A549 (cell line): ENCODE measurements at regions not wholly inside any gene's neighbourhood (a gene's known extent, or its start where the extent isn't known, plus 50 kb on each side); places are given as distances from the start of the nearest gene placed in this dataset.

ENCODE experiments used
- ATAC-seq, 2 experiments: fragments of 200-7000 bp in 1 of 2; fragments of >200 bp in 1 of 2; cut with Nextera tagmentation in 1 of 2; cut with Tn5 transposase in 1 of 2; 3 replicates each; pipeline versions ENCODE4 v1.8.0 to v1.9.1; 2018 to 2020; ENCODE audit warnings: mild to moderate bottlenecking in 1 of 2, moderate library complexity in 1 of 2
- CTCF ChIA-PET: fragments of 300-600 bp; sonication (Branson Sonifier 250); formaldehyde crosslinking; extraction: SDS; loops from one replicate; lab custom pipeline; 2021; ENCODE audit warnings: antibody characterized with exemption, inconsistent platforms; lab: Yijun Ruan, JAX
- POLR2A ChIA-PET: fragments of 350-600 bp; formaldehyde crosslinking; extraction: SDS; loops from one replicate; lab custom pipeline; 2021; ENCODE audit warnings: antibody characterized with exemption, inconsistent platforms; lab: Yijun Ruan, JAX
- DNase-seq, 2 experiments: peaks; one replicate each; pipeline versions ENCODE4 v3.0.0 to v3.0.0-alpha.2; 2011 to 2016; ENCODE audit warnings: low read depth in 1 of 2, low spot score in 1 of 2
- FAIRE-seq: peaks from 2 replicates; lab custom pipeline; 2011; peaks lifted over from hg19 to GRCh38; lab: Jason Lieb, UNC
- H3K27ac ChIP-seq, 2 experiments: fragments of >200 bp; sonication (Bioruptor Twin); formaldehyde crosslinking; 3 replicates each; pipeline ENCODE4 v1.5.1; 2016 to 2017
- H3K4me1 ChIP-seq: fragments of >200 bp; sonication (Bioruptor Twin); formaldehyde crosslinking; 3 replicates; pipeline ENCODE4 v1.6.1; 2016
- H3K4me2 ChIP-seq: fragments of >200 bp; sonication (Bioruptor Twin); formaldehyde crosslinking; 3 replicates; pipeline ENCODE4 v1.6.1; 2016
- H3K4me3 ChIP-seq: fragments of >200 bp; sonication (Bioruptor Twin); formaldehyde crosslinking; 3 replicates; pipeline ENCODE4 v1.5.1; 2016
- H3K9me3 ChIP-seq: fragments of >200 bp; sonication (Bioruptor Twin); formaldehyde crosslinking; 3 replicates; pipeline ENCODE4 v1.6.1; 2016
- BHLHE40 ChIP-seq: IDR thresholded peaks from 2 replicates; pipeline ENCODE4 v1.6.1; 2012; ENCODE audit warnings: low read depth, low read length, inconsistent platforms
- CBX8 ChIP-seq: fragments of 200-600 bp; sonication (generic); IDR thresholded peaks from 2 replicates; pipeline ENCODE4 v1.6.1; 2016
- ESRRA ChIP-seq: fragments of 150-350 bp; IDR thresholded peaks from 2 replicates; pipeline ENCODE4 v1.6.1; 2014; ENCODE audit warnings: mild to moderate bottlenecking, low read length, borderline replicate concordance
- FOSB ChIP-seq: fragments of 250-450 bp; sonication (Bioruptor Pico); IDR thresholded peaks from 2 replicates; pipeline ENCODE4 v1.5.0; 2020; ENCODE audit warnings: mild to moderate bottlenecking, moderate library complexity
- FOXS1 ChIP-seq: fragments of 250-450 bp; sonication (Bioruptor Pico); IDR thresholded peaks from 2 replicates; pipeline ENCODE4 v1.5.0; 2020; ENCODE audit warnings: mild to moderate bottlenecking, moderate library complexity
- HDAC2 ChIP-seq: fragments of 200-600 bp; sonication (generic); IDR thresholded peaks from 2 replicates; pipeline ENCODE4 v1.6.1; 2016
- HOXB13 ChIP-seq: fragments of 250-450 bp; sonication (Bioruptor Pico); IDR thresholded peaks from 2 replicates; pipeline ENCODE4 v1.5.0; 2020; ENCODE audit warnings: low read depth, mild to moderate bottlenecking, moderate library complexity
- HOXB5 ChIP-seq: fragments of 250-450 bp; sonication (Bioruptor Pico); IDR thresholded peaks from 2 replicates; pipeline ENCODE4 v1.5.0; 2020; ENCODE audit warnings: mild to moderate bottlenecking, moderate library complexity
- JUNB ChIP-seq: fragments of >200 bp; sonication (Bioruptor Twin); formaldehyde crosslinking; IDR thresholded peaks from 2 replicates; pipeline ENCODE4 v1.6.1; 2016
- KDM5A ChIP-seq: fragments of 200-600 bp; sonication (generic); IDR thresholded peaks from 2 replicates; pipeline ENCODE4 v1.6.1; 2016; ENCODE audit warnings: antibody characterized with exemption, mild to moderate bottlenecking
- MAFK ChIP-seq: fragments of 450-650 bp; IDR thresholded peaks from 2 replicates; pipeline ENCODE4 v1.6.1; 2014; ENCODE audit not compliant: partially characterized antibody
- MAZ ChIP-seq: fragments of 150-350 bp; IDR thresholded peaks from 2 replicates; pipeline ENCODE4 v1.6.1; 2014; ENCODE audit warnings: antibody characterized with exemption, low read depth, low read length, borderline replicate concordance
- NR3C1 ChIP-seq: fragments of >200 bp; sonication (Bioruptor Twin); formaldehyde crosslinking; IDR thresholded peaks from 3 replicates; pipeline ENCODE4 v1.6.1; 2017
- PHF8 ChIP-seq: fragments of 200-600 bp; sonication (generic); IDR thresholded peaks from 2 replicates; pipeline ENCODE4 v1.6.1; 2016; ENCODE audit warnings: low read depth, mild to moderate bottlenecking, antibody characterized with exemption, moderate library complexity, borderline replicate concordance
- POLR2A ChIP-seq: IDR thresholded peaks from 2 replicates; pipeline ENCODE4 v1.6.1; 2012; ENCODE audit warnings: mild to moderate bottlenecking, low read length
- RAD21 ChIP-seq, 2 experiments: fragments of >200 bp in 1 of 2; sonication (Bioruptor Twin) in 1 of 2; formaldehyde crosslinking in 1 of 2; IDR thresholded peaks in 1 of 2; conservative IDR thresholded peaks in 1 of 2; 2 replicates in 1 of 2; 3 replicates in 1 of 2; pipeline ENCODE4 v1.6.1; 2012 to 2018; ENCODE audit warnings: inconsistent platforms in 1 of 2
- RNF2 ChIP-seq: fragments of 200-600 bp; sonication (generic); IDR thresholded peaks from 2 replicates; pipeline ENCODE4 v1.6.1; 2016; ENCODE audit warnings: low read depth, mild to moderate bottlenecking, antibody characterized with exemption, moderate library complexity, borderline replicate concordance
- SMC3 ChIP-seq: fragments of >200 bp; sonication (Bioruptor Twin); formaldehyde crosslinking; IDR thresholded peaks from 3 replicates; pipeline ENCODE4 v1.6.1; 2018; ENCODE audit warnings: inconsistent platforms
- TFCP2L1 ChIP-seq: fragments of 250-450 bp; sonication (Bioruptor Pico); IDR thresholded peaks from 2 replicates; pipeline ENCODE4 v1.5.0; 2021; ENCODE audit warnings: mild to moderate bottlenecking
- TP53 ChIP-seq: fragments of 250-450 bp; sonication (Bioruptor Pico); IDR thresholded peaks from 2 replicates; pipeline ENCODE4 v1.5.0; 2021; ENCODE audit warnings: mild to moderate bottlenecking, moderate library complexity
- ZNF302 ChIP-seq: fragments of 250-450 bp; sonication (Bioruptor Pico); IDR thresholded peaks from 2 replicates; pipeline ENCODE4 v1.9.0; 2021; ENCODE audit warnings: inconsistent platforms, mild to moderate bottlenecking, moderate library complexity
- ZSCAN20 ChIP-seq: fragments of 250-450 bp; sonication (Bioruptor Pico); IDR thresholded peaks from 2 replicates; pipeline ENCODE4 v1.8.0; 2022; ENCODE audit warnings: mild to moderate bottlenecking, moderate library complexity
- WGBS: methylation state at CpG from one replicate; pipeline ENCODE4 v1.1.6; 2017; ENCODE audit errors: missing lambda C conversion rate; 5-methylcytosine and 5-hydroxymethylcytosine counted together
- TF ChIP-seq, protein P1 (sequence below): fragments of >200 bp; sonication (Bioruptor Twin); formaldehyde crosslinking; IDR thresholded peaks from 3 replicates; pipeline ENCODE4 v1.6.1; 2016
- TF ChIP-seq, protein P2 (sequence below): IDR thresholded peaks from 2 replicates; pipeline ENCODE4 v1.6.1; 2012; ENCODE audit warnings: low read depth, borderline replicate concordance
- TF ChIP-seq, protein P3 (sequence below): IDR thresholded peaks from 2 replicates; pipeline ENCODE4 v1.6.1; 2012
- TF ChIP-seq, protein P4 (sequence below): fragments of 450-650 bp; IDR thresholded peaks from 2 replicates; pipeline ENCODE4 v1.6.1; 2014; ENCODE audit warnings: antibody characterized with exemption
- TF ChIP-seq, protein P5 (sequence below): fragments of >200 bp; sonication (Bioruptor Twin); formaldehyde crosslinking; IDR thresholded peaks from 3 replicates; pipeline ENCODE4 v1.5.1; 2016

DNA sequence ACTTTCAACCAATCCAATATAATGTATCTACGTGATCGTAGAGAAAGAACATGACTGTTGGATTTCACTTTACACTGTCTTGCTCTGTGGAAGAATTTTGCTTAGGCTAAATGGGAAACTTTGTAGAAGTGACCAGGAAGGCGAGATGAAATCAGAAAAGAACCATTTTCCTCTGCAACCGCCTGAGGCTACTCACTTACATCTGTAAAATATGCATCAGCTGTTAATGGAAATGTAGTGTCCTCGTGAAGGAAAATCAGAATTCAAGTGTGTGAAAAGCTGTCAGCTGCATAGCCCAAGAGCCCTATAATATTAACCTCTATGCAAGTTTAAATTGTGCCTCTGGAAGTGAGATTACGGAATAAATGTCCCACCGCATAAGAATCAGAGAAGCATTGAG lies 277.9 kb downstream of the C6orf118 start:
- ChIA-PET POLR2A (no interaction called here), CTCF (no interaction called here)
- no peaks in the 10 kb centered on the region for H3K9me3 ChIP-seq
- WGBS: 27% methylated on average over 7 of the region's 7 CpGs
- no peak overlapping the region for H3K27ac ChIP-seq
- no peak overlapping the region for H3K4me2 ChIP-seq
- H3K4me1 ChIP-seq: no peaks in the 10 kb centered on the region
- TF ChIP-seq, protein P1, sequence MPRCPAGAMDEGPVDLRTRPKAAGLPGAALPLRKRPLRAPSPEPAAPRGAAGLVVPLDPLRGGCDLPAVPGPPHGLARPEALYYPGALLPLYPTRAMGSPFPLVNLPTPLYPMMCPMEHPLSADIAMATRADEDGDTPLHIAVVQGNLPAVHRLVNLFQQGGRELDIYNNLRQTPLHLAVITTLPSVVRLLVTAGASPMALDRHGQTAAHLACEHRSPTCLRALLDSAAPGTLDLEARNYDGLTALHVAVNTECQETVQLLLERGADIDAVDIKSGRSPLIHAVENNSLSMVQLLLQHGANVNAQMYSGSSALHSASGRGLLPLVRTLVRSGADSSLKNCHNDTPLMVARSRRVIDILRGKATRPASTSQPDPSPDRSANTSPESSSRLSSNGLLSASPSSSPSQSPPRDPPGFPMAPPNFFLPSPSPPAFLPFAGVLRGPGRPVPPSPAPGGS: no peak
- TF ChIP-seq TFCP2L1 (no peak), FOSB (CRISPR knock-in tag) (no peak), HDAC2 (no peak), ZSCAN20 (CRISPR knock-in tag) (no peak), MAFK (no peak), RAD21 (conservative IDR thresholded peaks at IDR 0.05 in 1 of 2, IDR thresholded peaks at IDR 0.05 in 1 of 2) (no peak), JUNB (no peak)
- TF ChIP-seq, protein P2, sequence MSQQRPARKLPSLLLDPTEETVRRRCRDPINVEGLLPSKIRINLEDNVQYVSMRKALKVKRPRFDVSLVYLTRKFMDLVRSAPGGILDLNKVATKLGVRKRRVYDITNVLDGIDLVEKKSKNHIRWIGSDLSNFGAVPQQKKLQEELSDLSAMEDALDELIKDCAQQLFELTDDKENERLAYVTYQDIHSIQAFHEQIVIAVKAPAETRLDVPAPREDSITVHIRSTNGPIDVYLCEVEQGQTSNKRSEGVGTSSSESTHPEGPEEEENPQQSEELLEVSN: no peak
- TF ChIP-seq, protein P3, sequence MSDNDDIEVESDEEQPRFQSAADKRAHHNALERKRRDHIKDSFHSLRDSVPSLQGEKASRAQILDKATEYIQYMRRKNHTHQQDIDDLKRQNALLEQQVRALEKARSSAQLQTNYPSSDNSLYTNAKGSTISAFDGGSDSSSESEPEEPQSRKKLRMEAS: no peak
- no peak for FAIRE-seq
- no peak for ATAC-seq
- no peak overlapping the region for H3K4me3 ChIP-seq
- DNase-seq: no peak

DNA sequence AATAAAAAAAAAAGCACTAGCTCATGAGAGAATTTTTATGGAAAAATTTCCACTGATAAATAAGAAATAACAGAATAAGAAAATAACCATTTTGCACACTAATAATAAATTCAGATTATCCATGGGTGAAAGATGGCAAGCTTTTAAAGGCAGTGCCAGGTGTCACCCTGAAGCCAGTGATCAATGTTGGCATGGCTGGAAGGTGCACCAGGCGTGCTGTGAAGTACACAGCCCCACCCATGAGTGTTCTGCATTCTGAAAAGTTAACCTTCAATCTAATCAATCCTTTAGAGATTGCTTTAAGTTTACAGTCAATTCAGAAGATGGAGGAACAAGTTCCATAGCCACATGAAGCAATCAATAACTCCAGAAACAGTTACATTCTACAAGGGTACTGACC lies 284.4 kb downstream of the C6orf118 start:
- Histone ChIP-seq H3K27ac (no peak overlapping the region), H3K4me2 (no peak overlapping the region), H3K4me3 (no peak overlapping the region), H3K4me1 (no peaks in the 10 kb centered on the region), H3K9me3 (no peaks in the 10 kb centered on the region)
- CTCF ChIA-PET: no interaction called here
- DNase-seq: no peak
- ATAC-seq: no peak
- 0% methylated on average over 1 of the region's 1 CpG for WGBS
- TF ChIP-seq FOSB (CRISPR knock-in tag) (no peak), ZSCAN20 (CRISPR knock-in tag) (no peak), KDM5A (no peak), HOXB5 (CRISPR knock-in tag) (no peak), SMC3 (no peak), HOXB13 (CRISPR knock-in tag) (no peak), HDAC2 (no peak), MAZ (no peak)
- TF ChIP-seq, protein P1: no peak
- POLR2A ChIA-PET: no interaction called here
- no peak for FAIRE-seq

DNA sequence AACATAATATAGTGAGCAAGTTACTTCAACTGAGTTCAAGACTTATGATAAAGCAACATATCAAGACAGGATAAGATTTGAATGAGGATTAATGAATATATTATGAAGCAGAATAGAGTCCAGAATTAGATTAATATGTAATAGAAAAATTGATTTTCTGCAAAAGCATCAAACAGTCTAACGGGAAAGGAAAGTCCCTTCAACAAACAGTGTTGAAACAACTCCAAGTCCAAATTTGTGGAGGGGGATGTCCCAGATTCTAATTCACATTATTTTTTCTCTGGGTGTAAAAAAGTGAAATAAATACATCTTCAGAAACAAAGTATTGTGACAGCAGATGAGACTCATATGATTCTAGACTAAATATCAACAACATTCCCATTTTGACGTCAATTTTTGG lies 289.7 kb downstream of the C6orf118 start:
- POLR2A ChIA-PET: no interaction called here
- no peak overlapping the region for H3K27ac ChIP-seq
- DNase-seq (no peak), ATAC-seq (no peak), FAIRE-seq (no peak)
- CTCF ChIA-PET: no interaction called here
- no peak overlapping the region for H3K4me3 ChIP-seq
- 4% methylated on average over 2 of the region's 2 CpGs for WGBS
- no peaks in the 10 kb centered on the region for H3K9me3 ChIP-seq
- H3K4me2 ChIP-seq: no peak overlapping the region
- H3K4me1 ChIP-seq: no peaks in the 10 kb centered on the region
- TF ChIP-seq RNF2: no peak
- no peak for TF ChIP-seq TP53
- no peak for TF ChIP-seq TFCP2L1
- no peak for TF ChIP-seq ESRRA
- TF ChIP-seq ZNF302 (CRISPR knock-in tag): no peak
- TF ChIP-seq BHLHE40: no peak
- TF ChIP-seq FOSB (CRISPR knock-in tag): no peak
- TF ChIP-seq PHF8: no peak
- TF ChIP-seq FOXS1: no peak
- no peak for TF ChIP-seq RAD21 (conservative IDR thresholded peaks at IDR 0.05 in 1 of 2, IDR thresholded peaks at IDR 0.05 in 1 of 2)
- TF ChIP-seq POLR2A: no peak
- TF ChIP-seq JUNB: no peak
- TF ChIP-seq, protein P4, sequence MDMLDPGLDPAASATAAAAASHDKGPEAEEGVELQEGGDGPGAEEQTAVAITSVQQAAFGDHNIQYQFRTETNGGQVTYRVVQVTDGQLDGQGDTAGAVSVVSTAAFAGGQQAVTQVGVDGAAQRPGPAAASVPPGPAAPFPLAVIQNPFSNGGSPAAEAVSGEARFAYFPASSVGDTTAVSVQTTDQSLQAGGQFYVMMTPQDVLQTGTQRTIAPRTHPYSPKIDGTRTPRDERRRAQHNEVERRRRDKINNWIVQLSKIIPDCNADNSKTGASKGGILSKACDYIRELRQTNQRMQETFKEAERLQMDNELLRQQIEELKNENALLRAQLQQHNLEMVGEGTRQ: no peak
- no peak for TF ChIP-seq CBX8
- TF ChIP-seq, protein P2: no peak
- TF ChIP-seq, protein P5, sequence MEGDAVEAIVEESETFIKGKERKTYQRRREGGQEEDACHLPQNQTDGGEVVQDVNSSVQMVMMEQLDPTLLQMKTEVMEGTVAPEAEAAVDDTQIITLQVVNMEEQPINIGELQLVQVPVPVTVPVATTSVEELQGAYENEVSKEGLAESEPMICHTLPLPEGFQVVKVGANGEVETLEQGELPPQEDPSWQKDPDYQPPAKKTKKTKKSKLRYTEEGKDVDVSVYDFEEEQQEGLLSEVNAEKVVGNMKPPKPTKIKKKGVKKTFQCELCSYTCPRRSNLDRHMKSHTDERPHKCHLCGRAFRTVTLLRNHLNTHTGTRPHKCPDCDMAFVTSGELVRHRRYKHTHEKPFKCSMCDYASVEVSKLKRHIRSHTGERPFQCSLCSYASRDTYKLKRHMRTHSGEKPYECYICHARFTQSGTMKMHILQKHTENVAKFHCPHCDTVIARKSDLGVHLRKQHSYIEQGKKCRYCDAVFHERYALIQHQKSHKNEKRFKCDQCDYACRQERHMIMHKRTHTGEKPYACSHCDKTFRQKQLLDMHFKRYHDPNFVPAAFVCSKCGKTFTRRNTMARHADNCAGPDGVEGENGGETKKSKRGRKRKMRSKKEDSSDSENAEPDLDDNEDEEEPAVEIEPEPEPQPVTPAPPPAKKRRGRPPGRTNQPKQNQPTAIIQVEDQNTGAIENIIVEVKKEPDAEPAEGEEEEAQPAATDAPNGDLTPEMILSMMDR: no peak
- no peak for TF ChIP-seq NR3C1
- TF ChIP-seq, protein P1: no peak
